Tongue (tissue), 1 donor: ENCODE measurements at regions not wholly inside any gene's neighbourhood (a gene's known extent, or its start where the extent isn't known, plus 50 kb on each side); places are given as distances from the start of the nearest gene placed in this dataset.
A peak's percentile ranks its signal among the peaks of the same experiment; 100 is the strongest.

ENCODE experiments used
- DNase-seq: peaks from one replicate; pipeline ENCODE4 v3.0.0-alpha.2; 2015

- no peak for DNase-seq
These were observed 108.7 kb upstream of the TTC29 start for GRCh38 chr4:147054228-147054872.

- DNase-seq = no peak
These were observed 111.4 kb upstream of the TTC29 start for GRCh38 chr4:147056940-147057610.

- DNase-seq = peak; percentile 59
These were observed 112.0 kb upstream of the TTC29 start for GRCh38 chr4:147057611-147058190.

GRCh38 chr4:147059064-147059731, 113.5 kb upstream of the TTC29 start:
- DNase-seq = no peak

GRCh38 chr4:147060151-147060931, 114.7 kb upstream of the TTC29 start:
- peak; percentile 80 for DNase-seq

GRCh38 chr4:147064856-147065255, 119.2 kb upstream of the TTC29 start:
- no peak for DNase-seq

GRCh38 chr4:147068564-147068963, 122.9 kb upstream of the TTC29 start:
- DNase-seq = no peak

GRCh38 chr4:147071209-147071740, 125.6 kb upstream of the TTC29 start:
- no peak for DNase-seq

GRCh38 chr4:147076179-147076578, 130.5 kb upstream of the TTC29 start:
- peak; percentile 48 for DNase-seq

- DNase-seq = no peak
These were observed 131.1 kb upstream of the TTC29 start for GRCh38 chr4:147076728-147077127.

GRCh38 chr4:147078362-147078761, 132.7 kb upstream of the TTC29 start:
- DNase-seq = no peak

GRCh38 chr4:147078875-147079658, 133.4 kb upstream of the TTC29 start:
- peak; percentile 30 for DNase-seq

GRCh38 chr4:147084861-147085260, 139.2 kb upstream of the TTC29 start:
- no peak for DNase-seq

- no peak for DNase-seq
These were observed 140.1 kb upstream of the TTC29 start for GRCh38 chr4:147085781-147086180.

- DNase-seq = peak; percentile 13
These were observed 142.5 kb upstream of the TTC29 start for GRCh38 chr4:147088146-147088545.

GRCh38 chr4:147090486-147090885, 144.8 kb upstream of the TTC29 start:
- DNase-seq = peak; percentile 11

GRCh38 chr4:147093206-147093605, 147.5 kb upstream of the TTC29 start:
- DNase-seq = no peak

- DNase-seq = no peak
These were observed 148.6 kb upstream of the TTC29 start for GRCh38 chr4:147094238-147094637.

- peak; percentile 73 for DNase-seq
These were observed 151.3 kb upstream of the TTC29 start for GRCh38 chr4:147096667-147097604.

GRCh38 chr4:147101678-147102077, 156.0 kb upstream of the TTC29 start:
- no peak for DNase-seq
